Subcutaneous abdominal adipose tissue (tissue), 5 donors: ENCODE measurements at regions not wholly inside any gene's neighbourhood (a gene's known extent, or its start where the extent isn't known, plus 50 kb on each side); places are given as distances from the start of the nearest gene placed in this dataset.

ENCODE experiments used
- H3K27ac ChIP-seq: one replicate; pipeline ENCODE4 v1.7.0; 2013; ENCODE audit warnings: low read depth, mild to moderate bottlenecking, inconsistent platforms, low read length, moderate library complexity
- H3K27me3 ChIP-seq, 5 donors: one replicate each; pipeline ENCODE4 v1.7.0; 2013; ENCODE audit warnings: low read length in 5 of 5, inconsistent platforms in 1 of 5; ENCODE audit not compliant: control insufficient read depth in 5 of 5, insufficient read depth in 4 of 5
- H3K36me3 ChIP-seq, 5 donors: one replicate each; pipeline ENCODE4 v1.7.0; 2013; ENCODE audit warnings: low read length in 5 of 5; ENCODE audit not compliant: control insufficient read depth in 5 of 5, insufficient read depth in 5 of 5
- H3K4me1 ChIP-seq, 5 donors: one replicate each; pipeline ENCODE4 v1.7.0; 2013; ENCODE audit warnings: low read length in 5 of 5, mild to moderate bottlenecking in 3 of 5, moderate library complexity in 1 of 5; ENCODE audit not compliant: control insufficient read depth in 5 of 5, insufficient read depth in 5 of 5
- H3K4me3 ChIP-seq, 5 donors: one replicate each; pipeline ENCODE4 v1.7.0; 2013; ENCODE audit warnings: low read length in 5 of 5, low read depth in 1 of 5
- H3K9ac ChIP-seq, 5 donors: one replicate each; pipeline ENCODE4 v1.7.0; 2013; ENCODE audit warnings: low read length in 5 of 5, mild to moderate bottlenecking in 4 of 5, moderate library complexity in 3 of 5
- H3K9me3 ChIP-seq, 5 donors: one replicate each; pipeline ENCODE4 v1.7.0; 2013; ENCODE audit warnings: low read length in 5 of 5; ENCODE audit not compliant: control insufficient read depth in 5 of 5
- donor health status: healthy.
- donor health status: healthy.
- donor health status: healthy.
- donor health status: healthy.
- donor health status: healthy.

DNA sequence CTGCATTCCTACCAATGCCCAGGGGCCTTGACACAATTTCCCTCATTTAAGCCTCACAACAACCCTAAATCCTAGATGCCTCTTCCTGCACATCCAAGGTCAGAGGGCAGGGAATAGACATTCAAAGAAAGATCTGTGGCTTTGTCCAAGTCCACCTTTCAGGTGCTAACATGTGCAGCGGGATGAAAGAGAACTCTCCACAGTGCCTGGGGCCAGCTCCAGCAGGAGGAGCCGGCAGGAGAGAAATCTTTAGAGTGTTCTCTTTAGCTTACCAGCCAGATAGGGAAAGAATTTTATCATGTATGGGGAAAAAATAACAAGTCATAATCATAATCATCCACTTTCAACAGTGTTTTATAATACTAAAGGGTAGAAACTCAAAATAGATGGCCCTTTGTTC, 319.7 kb downstream of the MATN1 start:
- Histone ChIP-seq H3K36me3 (no peaks in the 10 kb centered on the region), H3K9me3 (no peaks in the 10 kb centered on the region), H3K4me3 (no peak overlapping the region), H3K27ac (no peak overlapping the region), H3K4me1 (no peaks in the 10 kb centered on the region), H3K9ac (no peak overlapping the region), H3K27me3 (peaks cover 0 to 14% (median 0%) of the 10 kb centered on the region in 5 donors)

- Histone ChIP-seq H3K36me3 (no peaks in the 10 kb centered on the region), H3K9me3 (no peaks in the 10 kb centered on the region), H3K27me3 (peaks cover 0 to 14% (median 0%) of the 10 kb centered on the region in 5 donors), H3K27ac (no peak overlapping the region), H3K4me1 (no peaks in the 10 kb centered on the region), H3K4me3 (no peak overlapping the region), H3K9ac (no peak overlapping the region)
Measured at GRCh38 chr1:30403061-30403645, 320.2 kb downstream of the MATN1 start.

DNA sequence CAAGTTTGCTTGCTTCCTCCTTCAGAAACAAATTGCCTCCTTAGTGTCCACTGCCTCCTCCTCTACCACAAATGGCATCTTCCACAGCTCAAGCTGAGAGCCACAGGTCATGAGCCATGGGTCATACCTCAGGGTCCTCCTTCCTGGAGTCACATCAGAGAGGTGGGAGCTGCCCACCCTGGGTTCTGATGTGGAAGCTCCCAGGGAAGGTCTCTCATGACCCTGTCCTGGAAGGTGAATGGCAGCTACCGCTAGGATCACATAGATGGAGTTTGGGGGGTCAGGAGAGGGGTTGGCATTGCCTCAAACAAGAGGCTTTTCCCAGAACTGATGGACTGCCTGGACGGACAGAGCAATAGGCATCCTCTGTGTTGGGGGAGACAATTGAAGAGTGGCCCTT, 321.4 kb downstream of the MATN1 start:
- Histone ChIP-seq H3K9me3 (no peaks in the 10 kb centered on the region), H3K27ac (no peak overlapping the region), H3K4me1 (no peaks in the 10 kb centered on the region), H3K4me3 (no peak overlapping the region), H3K36me3 (no peaks in the 10 kb centered on the region), H3K27me3 (peaks cover 0 to 9% (median 0%) of the 10 kb centered on the region in 5 donors), H3K9ac (no peak overlapping the region)

GRCh38 chr1:30400507-30400906, 322.9 kb downstream of the MATN1 start:
- Histone ChIP-seq H3K27me3 (peaks cover 0 to 2% (median 0%) of the 10 kb centered on the region in 5 donors), H3K36me3 (no peaks in the 10 kb centered on the region), H3K4me3 (no peak overlapping the region)

DNA sequence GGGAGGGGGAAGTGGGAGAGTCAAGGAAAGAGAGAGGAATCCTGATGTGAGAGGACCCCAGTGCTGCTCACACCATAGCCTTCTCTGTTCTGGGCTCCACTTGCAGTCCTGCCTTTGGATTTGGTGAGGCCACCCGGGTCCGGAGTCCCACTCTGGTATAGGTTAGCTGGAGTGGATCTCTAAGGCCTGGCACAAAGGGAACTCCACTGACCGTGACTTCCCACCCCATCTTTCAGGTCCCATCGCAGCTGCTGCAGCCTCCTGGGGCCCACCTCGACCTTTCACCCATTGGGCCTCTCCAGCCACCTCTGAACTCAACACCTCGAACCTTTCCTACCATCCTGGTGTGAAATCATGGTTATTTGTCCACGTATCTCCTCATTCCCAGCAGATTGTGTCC, 324.4 kb downstream of the MATN1 start:
- no peak overlapping the region for H3K27ac ChIP-seq
- H3K27me3 ChIP-seq, result peaks cover 0 to 2% (median 0%) of the 10 kb centered on the region in 5 donors
- H3K4me1 ChIP-seq, result no peaks in the 10 kb centered on the region
- H3K9ac ChIP-seq, result no peak overlapping the region
- H3K4me3 ChIP-seq, result no peak overlapping the region
- H3K9me3 ChIP-seq, result no peaks in the 10 kb centered on the region
- H3K36me3 ChIP-seq, result no peaks in the 10 kb centered on the region

More at GRCh38 chr1:30400507-30400906, 322.9 kb downstream of the MATN1 start:
- H3K9ac ChIP-seq, result no peak overlapping the region
- H3K9me3 ChIP-seq, result no peaks in the 10 kb centered on the region
- H3K27ac ChIP-seq, result no peak overlapping the region
- H3K4me1 ChIP-seq, result no peaks in the 10 kb centered on the region

DNA sequence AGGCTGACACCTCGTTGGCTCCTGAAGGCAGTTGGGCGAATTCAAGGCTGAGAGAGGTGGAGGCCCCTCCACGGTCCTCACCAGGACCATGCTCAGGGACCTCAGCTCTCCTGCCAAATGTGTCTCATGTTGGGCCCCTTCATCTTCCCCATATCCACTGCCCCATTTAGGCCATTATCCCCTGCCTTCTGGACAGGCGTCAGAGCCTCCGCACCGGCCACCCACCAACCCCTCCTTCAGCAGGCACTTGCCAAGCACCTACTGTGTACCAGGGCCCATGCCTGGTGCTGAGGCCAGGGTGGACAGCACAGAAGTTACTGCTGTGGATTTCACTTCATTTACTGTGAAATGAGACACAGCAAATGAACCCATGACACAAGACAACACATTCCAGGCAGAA, 325.8 kb downstream of the MATN1 start:
- no peak overlapping the region for H3K27ac ChIP-seq
- H3K4me1 ChIP-seq, result no peaks in the 10 kb centered on the region
- no peak overlapping the region for H3K9ac ChIP-seq
- no peaks in the 10 kb centered on the region for H3K9me3 ChIP-seq
- peaks cover 0 to 2% (median 0%) of the 10 kb centered on the region in 5 donors for H3K27me3 ChIP-seq
- H3K4me3 ChIP-seq, result no peak overlapping the region
- no peaks in the 10 kb centered on the region for H3K36me3 ChIP-seq

DNA sequence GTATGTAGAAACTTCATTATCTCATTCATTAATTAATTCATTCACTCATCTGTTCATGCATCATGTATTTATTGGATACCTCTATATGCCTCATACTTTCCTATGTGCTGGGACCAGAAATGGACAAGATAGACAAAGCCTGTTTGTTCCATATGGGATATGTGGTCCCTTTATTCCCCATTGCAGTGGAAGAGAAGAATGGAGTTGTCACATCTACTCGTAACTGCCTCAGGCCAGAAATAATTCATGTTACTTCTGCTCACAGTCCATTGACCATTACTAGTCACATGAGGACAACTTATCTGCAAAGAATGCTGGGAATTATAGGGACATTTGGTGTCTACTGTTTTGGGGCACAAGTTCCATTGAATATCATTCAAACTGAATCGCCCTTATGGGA, 327.8 kb downstream of the MATN1 start:
- Histone ChIP-seq H3K9ac (no peak overlapping the region), H3K4me1 (no peaks in the 10 kb centered on the region), H3K27ac (no peak overlapping the region), H3K27me3 (peaks cover 0 to 2% (median 0%) of the 10 kb centered on the region in 5 donors), H3K9me3 (no peaks in the 10 kb centered on the region), H3K4me3 (no peak overlapping the region), H3K36me3 (no peaks in the 10 kb centered on the region)

- Histone ChIP-seq H3K4me1 (no peaks in the 10 kb centered on the region), H3K36me3 (no peaks in the 10 kb centered on the region), H3K9me3 (no peaks in the 10 kb centered on the region), H3K9ac (no peak overlapping the region), H3K27me3 (peaks cover 7 to 24% (median 16%) of the 10 kb centered on the region in 5 donors), H3K4me3 (no peak overlapping the region), H3K27ac (no peak overlapping the region)
Measured at GRCh38 chr1:30388386-30388785, 335.0 kb downstream of the MATN1 start.

DNA sequence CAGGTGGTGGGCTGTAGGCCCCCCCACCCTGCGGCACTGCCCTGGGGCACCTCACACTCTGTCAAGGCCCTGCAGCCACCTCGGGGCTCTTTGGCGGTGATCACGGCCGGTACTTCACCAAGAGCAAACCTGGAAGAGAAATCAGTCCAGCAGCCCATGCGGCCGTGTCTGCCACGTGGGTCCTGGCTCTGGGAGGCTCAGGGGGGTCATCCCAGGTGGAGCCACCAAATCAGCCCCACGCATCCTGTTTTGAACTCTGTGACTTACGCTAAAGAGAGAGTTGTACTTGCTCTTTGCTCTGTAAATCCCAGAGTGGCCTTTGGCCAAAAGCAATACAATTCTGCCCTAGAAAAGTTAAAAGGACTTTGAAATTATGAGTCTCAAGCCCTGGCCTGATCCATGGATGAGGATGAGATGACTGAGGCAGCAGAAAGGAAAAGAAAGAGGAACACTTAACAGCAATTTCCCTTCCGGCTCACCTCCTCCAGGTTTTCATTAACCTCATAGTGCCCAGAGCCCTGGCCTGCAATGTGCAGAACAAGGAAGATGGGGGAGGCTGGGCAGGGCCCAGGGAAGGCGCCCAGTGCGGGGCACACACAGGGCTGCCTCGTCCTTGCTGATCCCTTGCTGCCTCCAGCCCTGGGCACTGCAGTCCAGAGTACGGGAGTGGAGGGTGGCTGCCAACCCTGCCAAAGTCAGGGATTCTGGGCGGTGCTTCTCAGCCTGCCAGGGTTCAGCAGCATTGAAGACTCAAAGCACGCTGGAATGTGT, 337.0 kb downstream of the MATN1 start:
- Histone ChIP-seq H3K9me3 (no peaks in the 10 kb centered on the region), H3K27me3 (peaks cover 12 to 35% (median 23%) of the 10 kb centered on the region in 5 donors)

GRCh38 chr1:30385246-30385995, 338.0 kb downstream of the MATN1 start:
- no peak overlapping the region for H3K4me3 ChIP-seq
- peaks cover 12 to 34% (median 24%) of the 10 kb centered on the region in 5 donors for H3K27me3 ChIP-seq
- H3K9me3 ChIP-seq, result no peaks in the 10 kb centered on the region
- no peak overlapping the region for H3K27ac ChIP-seq
- no peaks in the 10 kb centered on the region for H3K36me3 ChIP-seq
- H3K9ac ChIP-seq, result no peak overlapping the region
- peaks cover 0 to 1% (median 0%) of the 10 kb centered on the region in 5 donors for H3K4me1 ChIP-seq

More for the DNA sequence above, 337.0 kb downstream of the MATN1 start:
- H3K4me1 ChIP-seq, result no peaks in the 10 kb centered on the region
- H3K36me3 ChIP-seq, result no peaks in the 10 kb centered on the region
- H3K27ac ChIP-seq, result no peak overlapping the region
- no peak overlapping the region for H3K9ac ChIP-seq
- H3K4me3 ChIP-seq, result no peak overlapping the region
